ENCODE measurements at regions not wholly inside any gene's neighbourhood (a gene's known extent, or its start where the extent isn't known, plus 50 kb on each side); places are given as distances from the start of the nearest gene placed in this dataset.

- Mint-ChIP-seq H3K9me3 (ENCODE audit: unreplicated experiment) (no peaks in the 10 kb centered on the region), H3K4me3 (ENCODE audit: unreplicated experiment) (no peak overlapping the region), H3K27me3 (ENCODE audit: unreplicated experiment) (peaks cover 2% of the 10 kb centered on the region), H3K27ac (ENCODE audit: unreplicated experiment) (no peak overlapping the region), H3K4me1 (ENCODE audit: unreplicated experiment) (no peaks in the 10 kb centered on the region), H3K36me3 (ENCODE audit: low read depth, unreplicated experiment) (no peaks in the 10 kb centered on the region)
- no peak for DNase-seq (ENCODE audit: low spot score)
- TF ChIP-seq, protein P1, sequence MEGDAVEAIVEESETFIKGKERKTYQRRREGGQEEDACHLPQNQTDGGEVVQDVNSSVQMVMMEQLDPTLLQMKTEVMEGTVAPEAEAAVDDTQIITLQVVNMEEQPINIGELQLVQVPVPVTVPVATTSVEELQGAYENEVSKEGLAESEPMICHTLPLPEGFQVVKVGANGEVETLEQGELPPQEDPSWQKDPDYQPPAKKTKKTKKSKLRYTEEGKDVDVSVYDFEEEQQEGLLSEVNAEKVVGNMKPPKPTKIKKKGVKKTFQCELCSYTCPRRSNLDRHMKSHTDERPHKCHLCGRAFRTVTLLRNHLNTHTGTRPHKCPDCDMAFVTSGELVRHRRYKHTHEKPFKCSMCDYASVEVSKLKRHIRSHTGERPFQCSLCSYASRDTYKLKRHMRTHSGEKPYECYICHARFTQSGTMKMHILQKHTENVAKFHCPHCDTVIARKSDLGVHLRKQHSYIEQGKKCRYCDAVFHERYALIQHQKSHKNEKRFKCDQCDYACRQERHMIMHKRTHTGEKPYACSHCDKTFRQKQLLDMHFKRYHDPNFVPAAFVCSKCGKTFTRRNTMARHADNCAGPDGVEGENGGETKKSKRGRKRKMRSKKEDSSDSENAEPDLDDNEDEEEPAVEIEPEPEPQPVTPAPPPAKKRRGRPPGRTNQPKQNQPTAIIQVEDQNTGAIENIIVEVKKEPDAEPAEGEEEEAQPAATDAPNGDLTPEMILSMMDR (IDR thresholded peaks at IDR 0.05; ENCODE audit: unreplicated experiment): no peak
Measured at GRCh38 chr9:87139099-87139730, 191.9 kb upstream of the GAS1 start.

DNA sequence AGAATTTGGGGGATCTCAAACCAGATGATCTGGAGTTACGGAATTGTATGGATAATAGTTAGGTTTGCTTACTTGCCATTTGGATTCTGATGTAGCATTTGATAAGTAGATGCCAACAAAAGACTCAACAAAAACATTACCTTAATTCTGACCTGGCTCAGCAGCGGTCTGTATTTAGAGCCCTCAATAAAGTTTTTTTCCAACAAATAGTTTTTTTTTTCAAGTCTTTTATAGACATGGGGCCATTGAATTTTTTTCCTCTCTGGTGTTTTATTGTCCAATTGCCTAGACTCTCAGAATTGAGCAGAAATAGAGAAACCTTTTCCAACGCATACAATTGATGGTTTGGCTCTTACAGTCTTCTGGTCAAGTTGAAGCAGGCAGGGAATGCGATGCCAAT is 192.8 kb upstream of the GAS1 start:
- H3K4me1 Mint-ChIP-seq (ENCODE audit: unreplicated experiment): no peaks in the 10 kb centered on the region
- H3K27me3 Mint-ChIP-seq (ENCODE audit: unreplicated experiment): peaks cover 2% of the 10 kb centered on the region
- no peaks in the 10 kb centered on the region for H3K36me3 Mint-ChIP-seq (ENCODE audit: low read depth, unreplicated experiment)
- H3K9me3 Mint-ChIP-seq (ENCODE audit: unreplicated experiment): no peaks in the 10 kb centered on the region
- TF ChIP-seq, protein P1 (IDR thresholded peaks at IDR 0.05; ENCODE audit: unreplicated experiment): no peak
- no peak for DNase-seq (ENCODE audit: low spot score)
- H3K27ac Mint-ChIP-seq (ENCODE audit: unreplicated experiment): no peak overlapping the region
- no peak overlapping the region for H3K4me3 Mint-ChIP-seq (ENCODE audit: unreplicated experiment)

DNA sequence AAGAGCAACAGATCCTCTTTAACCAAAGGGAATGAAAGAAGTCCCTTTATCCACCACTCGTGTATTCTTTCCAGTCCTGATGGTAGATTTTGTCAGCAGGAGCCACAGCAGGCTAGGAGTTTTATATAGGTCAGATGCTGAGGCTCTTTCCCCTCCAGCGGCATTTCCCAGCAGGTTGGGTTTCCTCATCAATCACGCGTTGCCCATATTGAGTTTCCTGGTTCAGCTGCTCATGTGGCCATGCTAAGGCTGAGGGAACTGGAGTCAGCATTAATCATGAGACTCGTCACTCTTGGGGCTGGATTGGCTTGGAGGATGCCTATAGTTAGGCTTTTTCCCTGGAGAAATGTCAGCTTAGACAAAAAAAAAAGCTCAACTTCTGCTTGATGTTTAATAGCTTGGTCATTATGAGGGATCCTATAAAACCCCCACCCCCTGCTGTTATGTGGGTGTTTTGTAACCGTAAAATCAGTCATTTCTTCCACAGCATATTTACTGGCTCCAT is 193.4 kb upstream of the GAS1 start:
- no peak for DNase-seq (ENCODE audit: low spot score)
- Mint-ChIP-seq H3K36me3 (ENCODE audit: low read depth, unreplicated experiment) (no peaks in the 10 kb centered on the region), H3K27me3 (ENCODE audit: unreplicated experiment) (peaks cover 2% of the 10 kb centered on the region), H3K9me3 (ENCODE audit: unreplicated experiment) (no peaks in the 10 kb centered on the region), H3K4me3 (ENCODE audit: unreplicated experiment) (no peak overlapping the region), H3K4me1 (ENCODE audit: unreplicated experiment) (no peaks in the 10 kb centered on the region), H3K27ac (ENCODE audit: unreplicated experiment) (no peak overlapping the region)
- TF ChIP-seq, protein P1 (IDR thresholded peaks at IDR 0.05; ENCODE audit: unreplicated experiment): no peak

DNA sequence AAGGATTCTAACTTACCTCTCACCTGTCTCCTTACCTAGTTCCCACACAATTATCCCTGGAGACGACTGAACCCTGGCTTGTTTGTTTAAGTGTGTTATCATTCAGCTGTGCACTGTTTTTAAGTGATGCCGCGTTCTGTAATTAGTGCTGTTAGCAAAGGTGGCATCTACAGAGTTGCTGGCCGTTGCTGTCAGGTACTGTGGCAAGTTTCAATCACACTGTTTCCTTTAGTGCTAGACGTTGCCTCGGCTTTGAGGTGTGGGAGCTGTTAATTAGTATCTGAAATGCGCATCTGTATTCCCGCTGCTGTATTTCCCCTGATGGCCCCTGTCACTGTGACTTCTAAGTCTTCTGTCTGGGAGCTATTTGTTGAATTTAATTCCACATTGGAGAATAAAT is 193.8 kb upstream of the GAS1 start:
- no peak for DNase-seq (ENCODE audit: low spot score)
- Mint-ChIP-seq H3K27ac (ENCODE audit: unreplicated experiment) (no peak overlapping the region), H3K4me3 (ENCODE audit: unreplicated experiment) (no peak overlapping the region), H3K4me1 (ENCODE audit: unreplicated experiment) (no peaks in the 10 kb centered on the region), H3K9me3 (ENCODE audit: unreplicated experiment) (no peaks in the 10 kb centered on the region), H3K36me3 (ENCODE audit: low read depth, unreplicated experiment) (no peaks in the 10 kb centered on the region), H3K27me3 (ENCODE audit: unreplicated experiment) (peaks cover 2% of the 10 kb centered on the region)
- TF ChIP-seq, protein P1 (IDR thresholded peaks at IDR 0.05; ENCODE audit: unreplicated experiment): no peak

DNA sequence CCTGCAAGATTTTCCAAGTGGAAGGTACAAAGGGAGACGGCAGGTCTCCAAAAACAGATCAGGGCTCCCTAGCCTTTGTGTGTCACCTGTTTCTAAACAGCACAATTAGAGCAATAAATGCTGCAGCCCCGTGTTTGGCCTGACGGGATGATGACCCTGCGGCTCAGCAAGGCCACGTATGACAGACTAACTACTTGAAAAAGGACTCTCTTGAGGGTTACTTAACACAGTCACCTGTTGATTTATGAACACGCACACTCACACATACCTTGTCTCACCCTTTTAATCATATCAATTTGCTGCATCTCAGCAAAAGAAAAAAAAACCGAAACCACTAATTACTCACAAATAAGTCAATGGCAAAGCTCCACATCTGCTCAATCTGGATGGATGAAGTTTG is 199.6 kb upstream of the GAS1 start:
- Mint-ChIP-seq H3K27me3 (ENCODE audit: unreplicated experiment) (peaks cover 2% of the 10 kb centered on the region), H3K9me3 (ENCODE audit: unreplicated experiment) (peaks cover 5% of the 10 kb centered on the region), H3K4me3 (ENCODE audit: unreplicated experiment) (no peak overlapping the region), H3K27ac (ENCODE audit: unreplicated experiment) (no peak overlapping the region), H3K4me1 (ENCODE audit: unreplicated experiment) (peaks cover 27% of the 10 kb centered on the region), H3K36me3 (ENCODE audit: low read depth, unreplicated experiment) (peaks cover 4% of the 10 kb centered on the region)
- no peak for DNase-seq (ENCODE audit: low spot score)
- TF ChIP-seq, protein P1 (IDR thresholded peaks at IDR 0.05; ENCODE audit: unreplicated experiment): no peak
